ENCODE measurements at regions not wholly inside any gene's neighbourhood (a gene's known extent, or its start where the extent isn't known, plus 50 kb on each side); places are given as distances from the start of the nearest gene placed in this dataset.
"Not testable (repeated sequence)": the region's sequence is repeated elsewhere in the genome, so short reads cannot be mapped to it uniquely, and the experiment has no call there.

DNA sequence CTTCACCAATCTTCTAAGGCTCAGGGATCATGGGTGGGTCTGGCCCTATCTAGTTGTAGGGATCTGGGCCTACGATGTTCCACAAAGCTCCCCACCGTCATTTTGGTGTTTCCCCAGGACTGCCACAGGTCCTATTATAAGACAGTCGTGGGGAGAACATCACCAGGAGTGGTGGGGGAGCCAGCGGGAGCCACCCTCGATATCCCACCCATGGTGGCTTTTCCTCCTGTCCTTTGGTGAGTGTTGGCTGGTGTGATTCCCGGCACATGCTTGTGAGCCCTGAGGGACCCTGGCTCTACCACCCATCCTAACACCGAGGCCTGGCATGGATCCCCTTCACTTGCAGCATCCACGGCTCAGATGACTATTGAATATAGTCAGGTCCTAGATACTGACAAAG lies 247.4 kb downstream of the ACTR3B start:
- no peak for DNase-seq (ENCODE audit: low read depth in 2 of 2)

- no peak for DNase-seq (ENCODE audit: low read depth in 2 of 2)
These were observed 250.9 kb downstream of the ACTR3B start for GRCh38 chr7:153010416-153010815.

GRCh38 chr7:153012203-153012602 lies 252.7 kb downstream of the ACTR3B start:
- no peak for DNase-seq (ENCODE audit: low read depth in 2 of 2)

DNA sequence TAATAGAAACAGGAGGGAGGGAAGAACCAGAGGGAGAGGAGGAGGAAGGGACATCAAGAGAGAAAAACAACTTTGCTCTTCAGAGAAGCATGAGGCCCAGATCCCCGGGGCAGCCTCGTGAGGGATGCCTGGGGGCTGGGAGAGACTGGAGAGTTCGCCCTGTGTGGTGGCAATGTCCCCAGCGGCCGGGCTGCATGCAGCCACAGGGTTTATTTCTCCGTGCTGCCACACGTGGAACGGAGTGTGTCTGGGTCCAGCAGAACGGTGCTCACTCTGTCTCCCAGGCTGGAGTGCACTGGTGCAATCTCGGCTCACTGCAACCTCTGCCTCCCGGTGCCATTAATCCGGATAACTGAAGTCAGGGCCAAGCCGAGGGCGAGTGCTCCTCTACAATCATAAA lies 257.7 kb downstream of the ACTR3B start:
- DNase-seq (ENCODE audit: low read depth in 2 of 2) = no peak

DNA sequence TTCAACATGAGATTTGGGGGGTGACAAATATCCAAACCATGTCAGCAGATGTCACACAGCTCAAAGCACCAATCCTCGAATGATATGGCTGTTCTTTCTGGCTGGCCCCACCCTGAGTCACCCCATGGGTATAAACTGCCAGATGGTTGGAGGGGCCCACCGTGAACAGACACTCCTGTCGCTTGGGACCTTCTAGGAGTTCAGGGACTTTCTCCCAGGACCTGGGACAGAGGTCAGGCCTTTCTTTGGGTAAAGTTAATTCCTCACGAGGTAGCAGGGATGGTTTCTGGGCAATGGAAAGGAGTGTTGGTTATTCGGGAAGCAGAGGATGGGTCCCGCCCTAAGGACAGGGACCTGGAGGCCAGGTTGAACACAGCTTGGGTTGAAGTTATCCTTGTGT lies 262.0 kb downstream of the ACTR3B start:
- no peak for DNase-seq (ENCODE audit: low read depth in 2 of 2)

DNA sequence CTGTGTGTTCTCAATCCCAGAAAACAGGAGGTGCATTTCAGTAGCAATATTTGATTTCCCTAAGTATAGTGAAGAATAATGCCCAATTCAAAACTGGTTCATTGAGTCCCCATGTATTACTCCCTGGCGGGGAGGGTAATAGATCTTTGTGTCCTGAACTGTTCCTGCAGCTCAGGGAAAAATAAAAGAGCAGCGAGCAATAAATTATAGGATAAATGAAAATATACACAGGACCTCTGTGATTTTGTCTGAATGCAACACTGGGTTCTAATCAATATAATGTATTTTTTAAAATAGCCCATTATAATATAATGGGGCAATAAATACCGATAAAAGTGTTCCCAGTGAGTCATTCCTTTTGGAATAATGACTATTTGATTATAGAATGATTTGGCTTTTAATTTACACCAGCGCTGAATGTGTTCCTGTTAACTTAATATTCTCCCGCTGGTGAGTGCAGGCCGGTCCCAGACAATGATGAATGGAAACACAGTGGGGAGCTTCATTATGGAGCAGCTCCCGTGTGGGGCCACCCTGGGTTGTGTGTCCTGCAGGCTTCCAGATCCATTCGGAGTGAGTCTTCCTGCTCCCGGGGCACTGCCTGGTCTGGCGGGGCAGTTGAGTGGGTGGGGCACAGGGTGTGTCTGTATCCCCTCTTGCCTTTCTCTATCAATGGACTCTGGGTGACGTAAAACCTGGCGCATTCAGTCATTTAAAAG lies 263.1 kb downstream of the ACTR3B start:
- no peak for DNase-seq (ENCODE audit: low read depth in 2 of 2)

- no peak for DNase-seq (ENCODE audit: low read depth in 2 of 2)
These were observed 263.6 kb downstream of the ACTR3B start for GRCh38 chr7:153023194-153023592.

GRCh38 chr7:153027210-153027609 lies 267.7 kb downstream of the ACTR3B start:
- DNase-seq (ENCODE audit: low read depth in 2 of 2) = no peak

- no peak for DNase-seq (ENCODE audit: low read depth in 2 of 2)
These were observed 268.4 kb downstream of the ACTR3B start for GRCh38 chr7:153027904-153028303.

GRCh38 chr7:153030976-153031375 lies 271.4 kb downstream of the ACTR3B start:
- no peak for DNase-seq (ENCODE audit: low read depth in 2 of 2)

DNA sequence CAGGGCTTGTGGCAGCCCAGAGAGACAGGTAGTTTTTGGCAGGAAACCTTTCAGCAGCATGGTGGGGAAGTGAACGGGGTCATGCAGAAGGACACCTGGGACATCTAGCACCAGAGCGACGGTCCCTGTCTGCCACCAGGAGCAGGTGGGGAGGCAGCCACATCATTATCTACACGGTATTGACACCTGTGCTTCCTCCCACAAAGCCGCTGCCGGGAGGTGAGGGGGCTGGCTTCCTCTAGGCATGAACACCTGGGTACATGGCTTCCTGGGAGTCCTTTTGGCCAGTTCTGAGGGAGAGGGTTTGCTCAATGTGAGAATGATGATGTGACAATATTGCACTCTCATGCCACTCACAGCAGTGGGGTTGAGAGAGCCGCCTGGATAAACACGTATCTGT lies 275.2 kb downstream of the ACTR3B start:
- no peak for DNase-seq (ENCODE audit: low read depth in 2 of 2)

- no peak for DNase-seq (ENCODE audit: low read depth in 2 of 2)
These were observed 277.0 kb downstream of the ACTR3B start for GRCh38 chr7:153036396-153037063.

- no peak for DNase-seq (ENCODE audit: low read depth in 2 of 2)
These were observed 283.9 kb downstream of the ACTR3B start for GRCh38 chr7:153043440-153043839.

DNA sequence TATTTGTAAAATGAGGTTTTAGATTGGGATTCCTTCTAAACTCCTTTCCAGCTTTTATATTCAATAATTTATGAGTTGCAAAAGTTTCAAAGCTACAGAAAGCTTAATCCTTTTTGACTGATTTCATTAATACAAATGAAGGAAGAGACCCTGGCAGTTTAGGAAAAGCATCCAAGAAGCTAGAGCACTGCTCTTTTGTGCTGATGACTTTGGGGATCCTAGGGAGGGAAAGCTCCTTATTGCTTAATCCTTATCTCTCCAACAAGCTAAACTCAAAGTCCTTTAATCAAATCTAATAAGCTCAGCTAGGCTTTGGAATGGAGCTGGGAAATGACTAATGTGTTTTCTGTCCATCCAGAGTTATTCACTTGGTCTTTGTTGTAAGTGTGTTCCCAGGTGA lies 285.4 kb downstream of the ACTR3B start:
- DNase-seq (ENCODE audit: low read depth in 2 of 2) = no peak

DNA sequence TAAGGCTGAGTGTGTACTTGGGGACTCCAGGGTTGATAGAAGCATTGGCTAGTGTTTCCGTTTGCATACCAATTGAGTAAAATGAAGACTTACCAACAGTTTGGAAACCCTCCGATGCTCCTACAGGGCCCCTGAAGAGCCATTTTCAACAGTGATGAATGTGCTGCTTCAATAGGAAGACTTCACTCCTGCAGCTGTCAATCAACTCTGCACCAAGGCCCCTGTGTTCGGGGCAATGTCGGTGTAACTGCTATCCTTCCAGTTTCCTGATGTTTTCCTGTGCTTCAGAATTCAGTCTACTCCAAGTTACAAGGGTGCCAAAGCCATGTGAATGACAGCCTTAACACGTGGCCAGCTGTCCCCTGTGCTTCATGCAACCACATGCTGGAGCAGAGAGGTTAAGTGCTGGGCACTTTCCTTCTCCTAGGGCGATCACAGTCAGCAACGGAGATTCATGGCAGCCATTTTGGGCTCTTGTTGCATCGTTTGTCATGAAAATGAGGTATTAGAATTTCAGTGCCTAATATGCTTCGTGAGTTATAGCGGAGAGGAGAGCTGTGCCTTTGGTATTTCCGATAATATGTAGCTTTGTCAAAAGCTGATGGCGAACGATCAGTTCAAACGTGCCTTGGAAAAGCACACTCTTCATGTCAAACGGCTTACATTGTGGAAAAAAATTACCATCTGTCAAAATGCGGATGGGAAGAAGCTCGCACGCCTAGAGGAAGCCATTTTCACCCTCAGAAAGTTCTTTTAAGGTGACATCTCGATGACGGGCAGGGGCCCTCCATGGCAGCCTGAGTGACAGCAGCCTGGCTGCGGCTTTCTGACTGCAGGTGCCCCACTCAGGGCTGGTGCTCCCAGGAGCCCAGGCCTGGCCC lies 287.8 kb downstream of the ACTR3B start:
- no peak for DNase-seq (ENCODE audit: low read depth in 2 of 2)

DNA sequence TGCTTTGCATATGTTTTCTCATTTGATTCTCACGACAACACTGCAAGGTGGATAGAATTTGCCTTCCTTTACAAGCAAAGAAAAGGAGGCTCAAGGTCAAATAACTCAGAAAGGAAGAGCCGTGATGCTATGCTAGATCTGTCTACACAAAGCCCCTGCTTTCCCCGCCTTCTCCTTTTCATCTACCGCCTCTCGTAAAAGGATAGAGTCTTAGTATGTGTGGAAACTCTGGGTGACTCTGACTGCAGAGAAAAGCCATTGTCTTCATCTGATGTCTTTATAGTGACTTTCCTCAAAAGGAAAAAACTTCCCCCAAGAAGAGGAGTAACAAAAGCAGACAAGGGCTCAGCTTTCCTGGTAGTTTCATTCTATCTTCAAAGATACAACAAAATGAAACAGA lies 292.7 kb downstream of the ACTR3B start:
- no peak for DNase-seq (ENCODE audit: low read depth in 2 of 2)

- no peak for DNase-seq (ENCODE audit: low read depth in 2 of 2)
These were observed 302.5 kb downstream of the ACTR3B start for GRCh38 chr7:153061910-153062528.

GRCh38 chr7:153065051-153065450 lies 305.5 kb downstream of the ACTR3B start:
- DNase-seq (ENCODE audit: low read depth in 2 of 2) = no peak

GRCh38 chr7:153066711-153067110 lies 307.2 kb downstream of the ACTR3B start:
- no peak for DNase-seq (ENCODE audit: low read depth in 2 of 2)

- no peak for DNase-seq (ENCODE audit: low read depth in 2 of 2)
These were observed 310.6 kb downstream of the ACTR3B start for GRCh38 chr7:153070141-153070540.

- DNase-seq (ENCODE audit: low read depth in 2 of 2) = no peak
These were observed 313.3 kb downstream of the ACTR3B start for GRCh38 chr7:153072806-153073205.

DNA sequence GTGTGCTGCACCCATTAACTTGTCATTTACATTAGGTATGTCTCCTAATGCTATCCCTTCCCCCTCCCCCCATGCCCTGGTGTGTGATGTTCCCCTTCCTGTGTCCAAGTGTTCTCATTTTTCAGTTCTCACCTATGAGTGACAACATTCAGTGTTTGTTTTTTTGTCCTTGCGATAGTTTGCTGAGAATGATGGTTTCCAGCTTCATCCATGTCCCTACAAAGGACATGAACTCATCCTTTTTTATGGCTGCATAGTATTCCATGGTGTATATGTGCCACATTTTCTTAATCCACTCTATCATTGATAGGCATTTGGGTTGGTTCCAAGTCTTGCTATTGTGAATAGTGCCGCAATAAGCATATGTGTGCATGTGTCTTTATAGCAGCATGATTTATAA lies 316.7 kb downstream of the ACTR3B start:
- DNase-seq (ENCODE audit: low read depth in 2 of 2) = not testable (repeated sequence)
